ENCODE measurements at regions not wholly inside any gene's neighbourhood (a gene's known extent, or its start where the extent isn't known, plus 50 kb on each side); places are given as distances from the start of the nearest gene placed in this dataset.

DNA sequence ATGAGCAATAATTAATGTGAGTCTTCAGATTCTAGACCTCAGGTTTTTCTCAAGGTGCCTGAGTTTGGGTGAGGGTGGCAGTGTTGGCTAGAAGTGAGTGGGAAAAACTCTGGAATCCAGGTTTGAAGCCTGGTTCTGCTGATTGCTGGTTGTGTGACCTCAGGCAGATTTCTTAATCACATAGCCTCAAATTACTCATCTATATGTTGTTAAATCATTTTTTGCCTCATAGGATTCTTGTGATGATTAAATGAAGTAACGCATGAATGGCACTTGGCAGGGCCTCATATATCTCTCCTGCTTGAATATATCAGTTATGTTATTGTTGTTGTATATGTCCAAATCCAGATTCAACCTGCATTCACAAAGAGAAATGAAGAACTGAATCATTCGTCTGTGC is 60.5 kb downstream of the NR2F2 start:
- DNase-seq (ENCODE audit: low spot score), result no peak

DNA sequence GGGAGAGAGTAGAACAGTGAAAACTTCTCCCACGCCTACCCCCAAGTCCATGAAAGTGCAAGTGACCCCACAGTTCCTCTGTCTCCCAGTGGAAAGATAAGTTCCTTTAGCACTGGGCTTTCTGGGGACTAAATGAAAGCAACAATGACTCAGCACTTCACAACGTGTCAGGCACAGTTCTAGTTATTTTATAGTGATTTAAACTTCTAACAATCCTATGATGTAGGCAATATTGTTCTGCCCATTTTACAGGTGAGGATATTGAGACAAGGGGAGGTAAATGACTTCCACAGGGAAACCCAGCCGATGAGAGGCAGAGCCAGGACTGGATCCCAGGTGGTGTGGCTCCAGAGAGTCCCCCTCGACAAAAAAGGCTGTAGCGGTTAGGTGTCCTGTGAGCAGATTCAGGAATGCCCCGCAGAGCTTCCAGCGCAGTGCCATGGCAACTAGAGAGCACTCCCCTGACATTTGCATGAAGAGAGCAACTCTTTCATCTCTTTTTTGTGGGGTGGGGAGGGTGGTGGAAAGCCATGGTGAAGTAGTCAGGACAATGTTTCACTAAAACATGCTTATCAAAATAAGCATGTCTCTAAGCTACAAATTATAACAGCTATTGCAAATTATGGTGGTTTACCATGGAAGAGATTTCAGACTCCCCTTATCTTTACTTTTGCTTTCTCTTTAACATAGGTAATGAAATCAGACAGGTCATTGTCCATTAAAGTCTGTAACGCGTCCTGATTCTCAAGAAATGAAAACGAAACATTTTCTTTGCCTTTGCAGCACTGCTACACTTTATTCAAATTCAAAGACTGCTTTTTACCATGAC is 62.1 kb downstream of the NR2F2 start:
- DNase-seq (ENCODE audit: low spot score), result peak; percentile 8

DNA sequence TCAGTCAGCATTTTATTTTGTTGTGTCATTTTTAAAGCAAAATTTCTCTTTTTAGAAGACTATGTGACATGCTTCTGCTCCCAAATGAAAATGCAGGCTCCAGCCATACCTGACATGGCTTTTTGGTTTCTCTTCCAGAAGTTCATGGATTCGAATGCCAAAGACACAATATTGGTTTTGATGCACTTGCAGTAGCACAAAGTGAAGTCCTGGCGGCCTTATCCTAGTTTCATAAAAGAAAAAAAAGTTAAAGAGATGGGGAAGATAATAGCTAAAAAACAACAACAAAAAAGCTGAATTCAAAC is 62.7 kb downstream of the NR2F2 start:
- DNase-seq (ENCODE audit: low spot score), result no peak

DNA sequence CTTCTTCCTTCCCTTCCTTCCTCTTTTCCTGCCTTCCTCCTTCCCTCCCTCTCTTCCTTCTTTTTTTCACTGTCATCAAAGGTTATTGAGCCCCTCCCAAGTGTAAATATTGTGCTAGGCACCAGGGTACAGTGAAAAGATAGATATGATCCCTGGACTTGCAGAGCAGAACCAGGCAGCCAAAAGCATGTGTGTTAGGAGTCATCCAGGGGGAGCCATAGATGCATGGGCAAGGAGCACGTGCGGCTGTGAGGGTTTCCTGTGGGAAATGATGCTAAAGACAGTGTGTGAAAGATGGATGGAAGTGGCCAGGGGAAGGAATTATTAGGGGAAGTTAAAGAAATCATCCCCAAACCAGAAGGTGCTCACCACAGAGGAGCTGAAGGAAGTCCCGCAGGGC is 65.2 kb downstream of the NR2F2 start:
- no peak for DNase-seq (ENCODE audit: low spot score)

DNA sequence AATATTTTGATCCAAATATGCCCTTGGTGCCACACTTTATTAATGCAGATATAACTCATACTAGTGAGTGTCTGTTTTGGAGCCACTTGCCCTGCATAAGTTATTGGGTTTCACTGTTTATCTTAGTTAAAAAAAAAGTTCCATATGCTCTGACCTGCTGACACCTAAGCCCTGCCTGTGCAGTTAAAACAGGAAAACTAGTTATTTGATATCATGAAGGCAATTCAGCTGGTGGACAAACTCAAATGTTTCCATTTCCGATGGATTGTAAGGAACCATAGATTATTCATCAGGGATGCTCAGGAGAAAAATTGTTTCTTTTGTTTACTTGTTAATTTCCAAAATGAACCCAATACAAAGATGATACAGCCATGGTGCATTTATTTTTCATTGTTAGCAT is 68.3 kb downstream of the NR2F2 start:
- no peak for DNase-seq (ENCODE audit: low spot score)

DNA sequence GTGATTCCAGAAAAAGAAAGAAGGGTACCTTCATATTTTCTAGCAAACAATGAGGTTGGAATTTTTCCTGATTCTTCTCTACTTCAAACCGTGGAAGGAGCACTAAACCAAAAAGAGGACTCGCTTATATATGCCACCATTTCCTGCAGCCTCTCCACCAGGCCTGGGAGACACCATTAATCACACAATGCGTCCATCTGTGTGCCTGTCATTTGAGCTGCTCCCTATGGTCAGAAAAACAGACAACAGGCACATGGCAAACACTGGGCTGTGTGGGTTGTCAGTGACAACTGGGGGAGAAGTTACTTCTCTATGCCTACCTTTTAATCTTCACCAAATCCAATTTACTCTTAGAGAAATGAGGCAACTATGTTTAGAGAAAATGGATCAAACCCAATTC is 71.9 kb downstream of the NR2F2 start:
- no peak for DNase-seq (ENCODE audit: low spot score)

DNA sequence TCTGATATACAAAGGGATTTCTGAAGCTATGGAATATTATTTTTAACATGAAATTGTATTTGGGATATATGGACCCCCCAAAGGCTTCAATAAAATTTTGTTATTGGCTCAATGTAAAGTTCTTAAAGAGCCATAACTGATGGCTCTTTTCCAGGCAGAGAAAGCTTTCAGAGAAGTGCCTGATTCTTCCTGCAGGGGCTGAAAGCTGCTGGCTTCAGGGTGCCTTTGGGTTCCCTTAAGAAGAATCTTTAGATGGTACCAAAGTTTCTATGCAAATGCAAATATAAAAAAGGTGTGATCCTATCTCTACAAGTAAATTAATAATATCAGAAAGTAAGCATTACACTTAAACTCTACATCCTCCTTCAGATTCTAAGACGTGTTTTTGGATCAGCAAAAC is 72.6 kb downstream of the NR2F2 start:
- no peak for DNase-seq (ENCODE audit: low spot score)

DNA sequence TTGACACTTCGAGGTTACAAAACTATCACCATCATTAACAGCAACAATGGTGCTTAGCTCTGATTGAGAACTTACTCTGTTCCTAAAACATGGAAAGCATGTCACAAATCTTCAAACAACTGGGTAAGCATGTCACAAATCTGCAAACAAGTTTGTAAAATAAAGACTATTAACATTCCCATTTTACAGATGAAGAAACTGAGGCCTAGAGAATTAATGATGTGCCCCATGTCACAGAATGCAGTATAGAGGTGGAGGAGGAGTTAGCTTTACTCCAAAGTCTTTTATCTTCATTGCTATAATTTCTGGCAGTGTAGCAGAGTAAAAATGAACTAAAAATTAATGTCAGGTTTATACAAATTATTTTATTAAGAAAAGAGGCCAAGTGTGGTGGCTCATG is 73.4 kb downstream of the NR2F2 start:
- no peak for DNase-seq (ENCODE audit: low spot score)

DNA sequence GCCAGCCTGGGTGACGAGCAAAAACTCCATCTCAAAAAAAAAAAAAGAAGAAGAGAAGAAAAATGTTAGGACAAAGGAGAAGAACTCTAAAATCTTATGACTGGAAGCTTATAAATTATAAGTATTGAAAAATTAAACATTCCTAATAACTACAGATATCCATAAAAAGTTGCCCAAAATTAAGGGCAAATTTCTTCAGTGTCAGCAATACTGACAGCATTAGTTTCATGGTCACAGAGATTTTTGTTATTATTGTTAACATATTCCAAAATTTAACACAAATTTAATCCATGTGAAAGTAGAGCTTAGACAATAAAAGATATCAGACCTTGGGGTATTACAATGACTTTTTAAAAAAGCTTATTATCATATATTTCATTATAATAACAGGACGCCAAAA is 74.1 kb downstream of the NR2F2 start:
- DNase-seq (ENCODE audit: low spot score), result no peak

DNA sequence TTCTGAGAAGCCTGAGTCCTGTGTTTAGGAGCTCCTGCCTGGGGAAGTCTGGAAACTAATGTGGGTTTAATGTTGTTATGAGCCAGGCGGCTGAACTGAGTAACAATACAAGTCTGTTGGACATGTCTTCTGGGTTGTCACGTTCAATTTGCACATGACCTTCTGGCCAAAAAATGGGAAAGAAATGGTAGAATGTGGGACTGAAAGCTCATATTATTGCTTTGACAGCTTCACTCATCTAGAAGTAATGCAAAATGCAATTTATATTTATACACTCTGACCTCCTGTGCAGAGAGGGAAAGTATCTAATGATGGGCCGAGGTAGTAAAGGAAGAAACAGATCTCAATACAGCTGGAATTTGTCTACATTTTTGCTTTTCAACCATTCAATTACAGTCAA is 75.8 kb downstream of the NR2F2 start:
- DNase-seq (ENCODE audit: low spot score), result no peak

DNA sequence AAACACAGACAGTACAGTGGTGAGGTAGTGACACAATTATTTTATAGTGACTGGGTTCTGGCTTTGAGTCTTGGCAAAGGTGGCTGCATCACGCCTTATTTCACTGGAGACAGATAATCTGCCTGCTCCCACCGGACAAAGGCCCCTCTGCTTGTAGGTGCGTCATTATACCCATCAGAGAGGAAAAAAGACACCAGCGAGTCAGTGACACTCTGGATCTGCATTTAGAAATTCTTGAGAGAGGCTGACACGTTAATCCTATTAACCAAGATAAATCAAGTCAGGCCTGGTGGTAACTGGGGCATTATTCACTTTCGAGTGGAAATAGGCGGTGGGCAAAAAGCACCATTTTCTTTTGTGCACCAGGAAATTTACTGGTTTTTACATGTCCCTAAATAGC is 76.2 kb downstream of the NR2F2 start:
- no peak for DNase-seq (ENCODE audit: low spot score)

DNA sequence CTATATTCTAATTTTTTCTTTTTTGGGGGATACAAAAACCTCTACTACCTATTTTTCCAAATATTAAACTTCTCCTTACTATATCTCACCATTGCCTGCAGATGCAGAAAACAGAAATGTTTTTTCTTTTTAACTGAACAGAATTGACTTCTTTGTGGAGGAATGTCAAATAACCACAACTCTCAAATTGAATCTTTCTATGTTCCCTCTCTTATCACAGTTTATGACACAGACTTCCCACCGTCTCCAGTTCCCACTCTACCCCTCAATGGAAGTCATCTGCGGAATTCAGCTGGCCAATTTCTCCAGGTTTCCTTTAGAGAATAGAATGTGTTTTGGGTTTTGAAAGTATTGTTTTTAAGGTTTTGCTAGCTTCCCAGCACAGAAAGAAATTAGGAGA is 77.0 kb downstream of the NR2F2 start:
- DNase-seq (ENCODE audit: low spot score), result no peak

DNA sequence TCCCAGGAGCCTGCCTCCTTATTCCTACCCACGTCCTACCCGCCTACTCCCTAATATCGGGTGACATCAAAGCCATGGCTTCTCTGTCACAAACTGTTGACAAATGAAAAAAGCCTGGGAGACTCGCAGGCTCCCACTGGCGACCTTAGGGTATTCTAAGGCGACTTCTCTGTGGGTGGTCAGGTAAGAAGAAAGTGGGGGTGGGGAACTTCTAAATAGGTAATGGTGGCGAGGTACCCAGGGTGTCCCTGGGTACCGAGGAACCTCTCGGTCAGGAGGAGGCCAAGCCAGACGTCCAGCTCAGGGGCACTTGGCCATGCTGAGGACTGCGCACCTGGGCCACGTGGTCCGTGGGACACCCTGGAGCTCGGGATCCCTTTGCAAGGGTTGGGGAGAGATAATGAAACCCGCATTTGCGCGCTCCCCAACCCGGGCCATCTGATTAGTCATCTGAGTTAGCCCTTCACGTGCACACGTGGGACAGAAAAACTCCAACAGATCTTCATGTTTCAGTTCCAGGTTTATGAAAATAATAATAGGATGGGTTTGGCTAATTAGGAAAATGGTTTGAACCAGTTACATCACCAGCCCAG is 78.2 kb downstream of the NR2F2 start:
- no peak for DNase-seq (ENCODE audit: low spot score)

DNA sequence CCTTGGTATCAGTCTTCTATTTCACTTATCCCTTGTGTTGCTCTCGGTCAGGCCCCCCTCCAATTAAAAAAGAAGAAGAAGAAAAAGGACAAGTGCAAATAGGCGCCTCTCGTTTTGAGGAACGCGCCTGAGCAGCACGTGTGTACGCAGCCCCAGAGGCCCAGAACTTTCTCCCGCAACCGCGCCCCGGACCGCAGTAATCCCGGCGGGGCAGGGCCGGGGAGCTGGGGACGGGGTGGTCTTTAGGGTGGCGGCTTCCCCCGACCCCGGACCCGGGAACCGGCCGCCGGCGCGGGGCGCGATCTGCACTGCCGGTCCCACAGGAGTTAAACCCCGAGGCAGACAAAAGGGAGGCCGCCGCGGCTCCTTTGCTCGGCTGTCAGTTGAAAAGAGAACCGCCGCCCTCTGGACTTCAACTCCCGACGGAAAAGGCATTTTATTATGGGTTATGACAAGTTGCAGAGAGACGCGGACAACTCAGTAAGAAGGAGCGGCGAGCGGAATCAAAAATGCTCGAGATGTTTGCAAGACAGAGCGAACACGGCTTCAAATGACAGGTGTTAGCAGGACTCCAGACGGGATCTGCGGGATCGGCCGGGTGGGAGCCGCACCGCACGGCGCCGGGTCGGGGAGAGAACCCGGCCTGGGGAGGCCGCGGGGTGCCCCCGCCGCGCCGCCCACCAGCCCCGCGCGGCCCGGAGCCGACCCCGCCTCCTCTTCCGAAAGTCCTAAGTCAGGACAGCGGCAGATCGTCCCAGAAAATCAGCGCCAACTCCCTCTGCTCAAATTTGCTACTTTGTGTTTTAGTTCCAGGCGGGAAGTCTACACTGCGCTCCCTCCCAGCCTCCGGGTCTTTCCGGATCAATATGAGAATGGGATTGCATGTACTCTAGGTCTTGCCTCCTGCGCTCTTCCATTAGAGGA is 79.0 kb downstream of the NR2F2 start:
- peak; percentile 23 for DNase-seq (ENCODE audit: low spot score)

DNA sequence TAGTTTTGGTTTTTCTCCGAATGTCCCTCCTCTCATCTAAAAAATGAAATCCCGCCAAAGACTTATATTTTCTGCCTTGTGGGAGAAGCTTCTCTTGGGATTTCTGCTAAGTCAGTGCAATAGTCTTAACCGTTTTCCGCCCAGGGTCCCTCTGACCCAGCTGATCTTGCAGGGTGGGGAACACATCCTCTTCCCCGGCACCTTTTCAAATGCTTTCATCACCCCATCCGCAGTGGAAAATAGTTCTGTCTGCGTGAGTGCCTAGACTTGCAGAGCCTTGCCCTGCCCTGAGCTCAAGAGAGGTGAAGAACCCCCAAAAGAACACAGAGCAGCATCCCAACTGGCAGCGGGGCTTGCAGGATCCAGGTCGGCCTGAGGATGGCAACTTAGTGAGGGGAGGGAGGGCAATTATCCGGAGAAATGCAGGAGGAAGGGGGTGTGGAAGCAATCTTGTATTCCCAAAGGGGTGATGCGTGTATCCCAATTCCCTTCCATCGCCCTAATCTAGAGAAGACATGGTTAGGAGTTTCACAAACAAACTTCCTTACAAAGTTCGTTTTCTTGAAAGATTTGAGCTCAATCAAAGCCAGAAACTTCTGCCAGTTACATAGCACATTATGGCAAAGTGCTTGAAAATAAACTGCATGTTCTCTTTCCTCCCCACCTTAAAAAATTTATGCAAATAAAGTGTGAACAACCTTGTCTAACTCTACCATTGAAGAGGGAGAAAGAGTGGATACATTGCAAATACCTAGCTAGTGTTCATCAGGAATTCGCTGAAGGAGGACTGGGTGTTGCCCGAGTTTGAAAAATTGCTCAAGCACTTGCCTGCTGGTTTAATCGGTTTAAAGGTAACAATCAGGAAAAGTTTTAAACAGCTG is 79.9 kb downstream of the NR2F2 start:
- no peak for DNase-seq (ENCODE audit: low spot score)

DNA sequence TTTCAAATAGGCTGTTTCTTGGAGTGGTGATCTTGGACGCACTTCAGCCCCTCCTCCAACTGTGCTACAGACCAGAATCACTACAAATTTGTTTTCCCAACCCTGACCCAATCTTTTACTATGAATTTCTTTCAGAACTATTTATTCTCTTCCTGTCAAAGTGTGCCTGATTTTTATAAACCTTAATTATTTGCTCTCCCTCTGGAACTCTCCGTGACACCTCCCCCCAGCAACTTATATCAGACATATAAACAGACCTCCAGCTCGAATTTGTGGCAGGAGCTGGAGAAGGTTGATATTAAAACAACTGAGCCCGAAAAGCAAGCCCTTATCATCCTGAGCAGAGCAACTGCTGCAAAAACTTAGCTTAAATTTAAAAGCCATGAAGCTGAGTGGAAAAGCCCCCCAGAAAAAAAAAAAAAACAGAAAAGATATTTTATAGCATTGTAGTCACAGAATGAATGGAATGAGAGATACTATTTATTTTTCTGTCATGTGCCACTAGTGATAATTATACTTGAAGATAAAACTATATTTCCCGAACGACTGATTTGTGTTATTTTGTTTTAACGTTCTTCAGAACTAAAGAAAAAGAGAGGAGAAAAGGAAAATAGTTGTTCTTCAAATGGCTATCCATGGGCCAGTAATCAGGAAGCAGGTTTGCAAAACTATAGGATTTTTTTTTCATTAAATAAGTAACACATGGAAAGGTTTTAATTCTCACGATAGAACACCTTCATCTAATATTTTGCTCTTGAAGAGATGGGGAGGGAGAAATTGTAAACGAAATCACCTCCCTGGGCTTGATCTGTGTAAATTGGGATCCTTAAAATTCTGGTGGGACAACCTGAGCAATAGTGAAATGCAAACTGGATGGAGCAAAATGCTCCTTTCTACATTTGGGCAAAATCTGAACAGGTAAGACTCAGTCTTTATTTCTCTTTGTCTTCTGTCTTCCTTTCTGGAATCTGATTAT is 80.8 kb downstream of the NR2F2 start:
- DNase-seq (ENCODE audit: low spot score), result no peak

DNA sequence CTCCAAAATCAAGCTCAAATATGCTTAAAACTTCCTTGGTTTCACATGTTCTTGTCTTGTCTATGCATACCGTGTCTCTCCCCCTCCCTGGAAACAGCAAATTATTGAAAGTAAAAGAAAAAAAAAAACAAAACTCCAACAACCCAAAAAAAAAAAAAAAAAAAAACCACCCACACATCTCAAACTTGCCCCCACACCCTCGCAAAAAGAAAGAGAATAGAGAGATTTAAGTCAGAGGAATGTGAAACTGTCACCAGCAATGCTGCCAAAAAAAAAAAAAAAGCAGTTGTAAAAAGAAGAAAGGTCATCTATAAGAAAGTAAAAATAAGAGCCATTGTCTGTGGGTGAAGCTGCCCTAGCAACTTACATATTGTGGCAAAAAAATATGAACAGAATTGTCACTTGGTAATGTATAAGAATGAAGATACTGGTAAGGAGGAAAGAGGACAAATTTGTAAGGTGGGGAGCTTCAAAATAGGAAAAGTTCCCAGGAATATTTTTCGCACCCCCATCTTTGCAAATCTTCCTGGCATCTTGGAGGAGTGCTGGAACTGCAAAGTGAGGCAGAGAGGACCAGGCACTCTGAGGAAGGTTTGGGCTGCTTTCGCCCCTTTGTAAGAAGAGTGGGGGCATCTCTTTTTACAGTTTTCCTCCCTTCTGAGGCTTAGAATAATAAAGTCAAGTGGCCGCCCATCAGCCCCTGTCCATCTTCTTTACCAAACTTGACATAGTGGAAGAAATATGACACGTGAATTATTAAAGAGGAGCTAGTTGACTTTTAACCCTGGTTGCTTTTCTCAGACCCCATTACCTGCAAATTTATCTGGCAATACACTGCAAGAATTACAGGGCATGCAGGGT is 81.8 kb downstream of the NR2F2 start:
- DNase-seq (ENCODE audit: low spot score), result no peak

DNA sequence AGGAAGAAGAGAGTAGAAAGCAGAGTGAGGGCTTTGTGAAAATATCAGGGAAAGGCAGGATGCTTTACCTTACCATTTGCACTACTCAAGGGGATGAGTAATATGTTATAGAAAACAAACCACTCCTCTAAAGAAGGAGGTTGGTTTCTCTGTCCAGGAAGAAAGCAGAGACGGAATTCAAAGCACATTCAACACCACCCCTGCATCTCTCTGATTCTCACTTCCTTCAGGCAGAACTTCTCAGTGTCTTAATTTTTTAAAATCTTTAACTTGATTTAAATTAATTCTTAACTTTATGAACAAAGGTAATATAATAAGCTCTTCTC is 82.4 kb downstream of the NR2F2 start:
- no peak for DNase-seq (ENCODE audit: low spot score)

DNA sequence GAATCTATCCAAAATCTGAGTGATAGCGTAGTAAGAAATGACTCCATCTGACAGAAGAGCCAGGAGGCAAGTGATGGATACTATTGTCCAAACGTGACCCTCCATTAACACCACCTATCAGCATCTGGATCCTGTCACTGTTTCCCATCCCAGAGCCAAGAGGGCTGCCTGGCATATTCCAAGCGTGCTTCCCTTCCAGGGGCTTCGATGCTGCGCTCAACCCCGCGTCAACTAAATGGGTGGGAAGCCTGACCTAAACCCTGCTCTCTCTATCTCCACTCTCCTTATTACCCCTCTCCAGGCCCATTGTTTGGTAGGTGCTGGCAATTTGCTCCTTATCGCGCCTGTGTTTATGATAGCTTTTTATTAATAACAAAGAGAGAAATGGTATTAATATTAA is 83.2 kb downstream of the NR2F2 start:
- no peak for DNase-seq (ENCODE audit: low spot score)

DNA sequence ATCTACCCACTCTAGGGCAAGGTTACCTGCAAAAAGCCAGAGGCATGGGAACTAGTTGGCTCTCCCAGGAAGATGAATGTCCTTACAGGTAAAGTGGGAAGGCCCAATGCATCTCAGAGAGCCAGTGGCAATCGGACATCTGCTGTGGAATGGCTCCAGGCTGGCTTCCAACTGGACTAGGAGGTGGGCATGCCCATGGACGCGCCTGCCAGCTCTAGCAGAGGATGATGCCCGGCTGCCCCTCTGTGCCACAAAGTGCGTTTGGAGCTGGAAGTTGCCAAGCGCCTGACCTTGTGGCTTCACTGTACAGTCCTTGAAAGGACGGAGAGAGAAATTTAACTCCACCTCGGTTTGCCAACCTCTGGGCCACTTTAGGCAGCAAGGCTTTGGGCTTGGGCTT is 84.4 kb downstream of the NR2F2 start:
- no peak for DNase-seq (ENCODE audit: low spot score)
